ENCODE measurements at regions not wholly inside any gene's neighbourhood (a gene's known extent, or its start where the extent isn't known, plus 50 kb on each side); places are given as distances from the start of the nearest gene placed in this dataset.

DNA sequence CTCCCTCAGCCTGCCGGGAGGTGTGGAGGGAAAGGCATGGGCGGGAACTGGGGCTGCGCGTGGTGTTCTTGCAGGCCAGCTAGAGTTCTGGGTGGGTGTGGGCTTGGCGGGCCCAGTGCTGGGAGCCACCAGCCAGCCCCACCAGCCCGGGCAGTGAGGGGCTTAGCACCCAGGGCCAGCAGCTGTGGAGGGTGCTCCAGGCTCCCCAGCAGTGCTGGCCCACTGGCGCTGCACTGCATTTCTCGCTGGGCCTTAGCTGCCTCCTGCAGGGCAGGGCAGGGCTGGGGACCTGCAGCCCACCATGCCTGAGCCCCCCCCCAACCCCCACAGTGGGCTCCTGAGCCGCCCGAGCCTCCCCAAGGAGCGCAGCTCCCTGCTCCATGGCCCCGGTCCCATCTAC, 304.2 kb downstream of the KCNA4 start:
- Histone ChIP-seq H3K36me3 (ENCODE audit: control insufficient read depth, insufficient read depth, low read length) (no peaks in the 10 kb centered on the region), H3K9me3 (ENCODE audit: control insufficient read depth, insufficient read depth, low read length) (no peaks in the 10 kb centered on the region), H3K4me3 (ENCODE audit: low read length) (no peak overlapping the region), H3K27ac (ENCODE audit: low read length) (no peak overlapping the region), H3K4me1 (ENCODE audit: control insufficient read depth, insufficient read depth, low read length) (peaks cover 2% of the 10 kb centered on the region; the same call in 1 of the 2 replicates), H3K27me3 (ENCODE audit: control insufficient read depth, insufficient read depth, low read length) (no peaks in the 10 kb centered on the region)
- no CpG with 5 or more reads among the region's 12 CpGs for WGBS (ENCODE audit: insufficient coverage, insufficient read length)
- DNase-seq (ENCODE audit: low read depth, low spot score), result no peak

- Histone ChIP-seq H3K4me3 (ENCODE audit: low read length) (no peak overlapping the region), H3K27me3 (ENCODE audit: control insufficient read depth, insufficient read depth, low read length) (no peaks in the 10 kb centered on the region), H3K9me3 (ENCODE audit: control insufficient read depth, insufficient read depth, low read length) (no peaks in the 10 kb centered on the region), H3K27ac (ENCODE audit: low read length) (no peak overlapping the region), H3K36me3 (ENCODE audit: control insufficient read depth, insufficient read depth, low read length) (no peaks in the 10 kb centered on the region), H3K4me1 (ENCODE audit: control insufficient read depth, insufficient read depth, low read length) (no peaks in the 10 kb centered on the region)
- no peak for DNase-seq (ENCODE audit: low read depth, low spot score)
- WGBS (ENCODE audit: insufficient coverage, insufficient read length), result no CpG with 5 or more reads among the region's 2 CpGs
These were observed 308.9 kb downstream of the KCNA4 start for GRCh38 chr11:29707924-29708323.

- H3K4me1 ChIP-seq (ENCODE audit: control insufficient read depth, insufficient read depth, low read length), result no peaks in the 10 kb centered on the region
- DNase-seq (ENCODE audit: low read depth, low spot score), result no peak
- no CpG with 5 or more reads among the region's 1 CpG for WGBS (ENCODE audit: insufficient coverage, insufficient read length)
- no peaks in the 10 kb centered on the region for H3K36me3 ChIP-seq (ENCODE audit: control insufficient read depth, insufficient read depth, low read length)
- no peaks in the 10 kb centered on the region for H3K9me3 ChIP-seq (ENCODE audit: control insufficient read depth, insufficient read depth, low read length)
- no peak overlapping the region for H3K4me3 ChIP-seq (ENCODE audit: low read length)
- no peak overlapping the region for H3K27ac ChIP-seq (ENCODE audit: low read length)
- no peaks in the 10 kb centered on the region for H3K27me3 ChIP-seq (ENCODE audit: control insufficient read depth, insufficient read depth, low read length)
These were observed 331.5 kb downstream of the KCNA4 start for GRCh38 chr11:29685361-29685760.

GRCh38 chr11:29682856-29683255, 334.0 kb downstream of the KCNA4 start:
- Histone ChIP-seq H3K4me3 (ENCODE audit: low read length) (no peak overlapping the region), H3K27ac (ENCODE audit: low read length) (no peak overlapping the region), H3K36me3 (ENCODE audit: control insufficient read depth, insufficient read depth, low read length) (no peaks in the 10 kb centered on the region), H3K4me1 (ENCODE audit: control insufficient read depth, insufficient read depth, low read length) (no peaks in the 10 kb centered on the region), H3K27me3 (ENCODE audit: control insufficient read depth, insufficient read depth, low read length) (no peaks in the 10 kb centered on the region), H3K9me3 (ENCODE audit: control insufficient read depth, insufficient read depth, low read length) (no peaks in the 10 kb centered on the region)
- whole genome bisulfite sequencing (ENCODE audit: insufficient coverage, insufficient read length), result no CpG with 5 or more reads among the region's 2 CpGs
- DNase-seq (ENCODE audit: low read depth, low spot score), result no peak

GRCh38 chr11:29679996-29680395, 336.8 kb downstream of the KCNA4 start:
- no peak overlapping the region for H3K27ac ChIP-seq (ENCODE audit: low read length)
- no peak for DNase-seq (ENCODE audit: low read depth, low spot score)
- H3K27me3 ChIP-seq (ENCODE audit: control insufficient read depth, insufficient read depth, low read length), result no peaks in the 10 kb centered on the region
- no peaks in the 10 kb centered on the region for H3K36me3 ChIP-seq (ENCODE audit: control insufficient read depth, insufficient read depth, low read length)
- H3K4me1 ChIP-seq (ENCODE audit: control insufficient read depth, insufficient read depth, low read length), result no peaks in the 10 kb centered on the region
- WGBS (ENCODE audit: insufficient coverage, insufficient read length), result no CpG with 5 or more reads among the region's 3 CpGs
- no peaks in the 10 kb centered on the region for H3K9me3 ChIP-seq (ENCODE audit: control insufficient read depth, insufficient read depth, low read length)
- H3K4me3 ChIP-seq (ENCODE audit: low read length), result no peak overlapping the region

GRCh38 chr11:29676993-29677392, 339.8 kb downstream of the KCNA4 start:
- no peaks in the 10 kb centered on the region for H3K36me3 ChIP-seq (ENCODE audit: control insufficient read depth, insufficient read depth, low read length)

GRCh38 chr11:29669310-29669709, 347.5 kb downstream of the KCNA4 start:
- no peak for DNase-seq (ENCODE audit: low read depth, low spot score)
- no peak overlapping the region for H3K4me3 ChIP-seq (ENCODE audit: low read length)
- H3K27me3 ChIP-seq (ENCODE audit: control insufficient read depth, insufficient read depth, low read length), result no peaks in the 10 kb centered on the region
- no peaks in the 10 kb centered on the region for H3K4me1 ChIP-seq (ENCODE audit: control insufficient read depth, insufficient read depth, low read length)
- no peaks in the 10 kb centered on the region for H3K36me3 ChIP-seq (ENCODE audit: control insufficient read depth, insufficient read depth, low read length)
- H3K9me3 ChIP-seq (ENCODE audit: control insufficient read depth, insufficient read depth, low read length), result no peaks in the 10 kb centered on the region
- no CpG with 5 or more reads among the region's 5 CpGs for WGBS (ENCODE audit: insufficient coverage, insufficient read length)
- no peak overlapping the region for H3K27ac ChIP-seq (ENCODE audit: low read length)

More at GRCh38 chr11:29676993-29677392, 339.8 kb downstream of the KCNA4 start:
- Histone ChIP-seq H3K27ac (ENCODE audit: low read length) (no peak overlapping the region), H3K4me1 (ENCODE audit: control insufficient read depth, insufficient read depth, low read length) (no peaks in the 10 kb centered on the region), H3K27me3 (ENCODE audit: control insufficient read depth, insufficient read depth, low read length) (no peaks in the 10 kb centered on the region), H3K9me3 (ENCODE audit: control insufficient read depth, insufficient read depth, low read length) (no peaks in the 10 kb centered on the region), H3K4me3 (ENCODE audit: low read length) (no peak overlapping the region)
- no peak for DNase-seq (ENCODE audit: low read depth, low spot score)

- Histone ChIP-seq H3K27me3 (ENCODE audit: control insufficient read depth, insufficient read depth, low read length) (no peaks in the 10 kb centered on the region), H3K36me3 (ENCODE audit: control insufficient read depth, insufficient read depth, low read length) (no peaks in the 10 kb centered on the region), H3K27ac (ENCODE audit: low read length) (no peak overlapping the region), H3K9me3 (ENCODE audit: control insufficient read depth, insufficient read depth, low read length) (no peaks in the 10 kb centered on the region), H3K4me1 (ENCODE audit: control insufficient read depth, insufficient read depth, low read length) (no peaks in the 10 kb centered on the region), H3K4me3 (ENCODE audit: low read length) (no peak overlapping the region)
- WGBS (ENCODE audit: insufficient coverage, insufficient read length), result no CpG with 5 or more reads among the region's 2 CpGs
- DNase-seq (ENCODE audit: low read depth, low spot score), result no peak
These were observed 359.1 kb downstream of the KCNA4 start for GRCh38 chr11:29657709-29658108.

DNA sequence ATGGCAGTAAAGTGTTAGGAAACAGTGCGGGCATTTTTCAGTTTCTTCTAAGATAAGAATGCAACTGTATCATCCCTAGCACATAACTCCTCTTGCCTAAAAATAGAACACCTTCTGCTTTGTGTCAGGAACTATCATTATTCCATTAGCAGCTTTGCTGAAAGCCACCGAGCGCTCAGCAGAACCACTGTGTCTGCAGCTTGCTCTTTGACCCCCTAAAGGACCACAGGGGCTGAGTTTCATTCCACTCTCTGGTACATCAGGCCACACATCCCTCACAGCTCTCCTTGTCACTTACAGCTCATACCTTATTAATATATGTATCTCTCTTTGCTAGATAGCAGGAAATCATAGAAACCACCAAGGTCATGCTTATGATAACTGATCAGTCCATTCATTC, 360.2 kb downstream of the KCNA4 start:
- DNase-seq (ENCODE audit: low read depth, low spot score), result no peak
- H3K4me1 ChIP-seq (ENCODE audit: control insufficient read depth, insufficient read depth, low read length), result no peaks in the 10 kb centered on the region
- H3K27ac ChIP-seq (ENCODE audit: low read length), result no peak overlapping the region
- no CpG with 5 or more reads among the region's 3 CpGs for WGBS (ENCODE audit: insufficient coverage, insufficient read length)
- H3K27me3 ChIP-seq (ENCODE audit: control insufficient read depth, insufficient read depth, low read length), result no peaks in the 10 kb centered on the region
- H3K36me3 ChIP-seq (ENCODE audit: control insufficient read depth, insufficient read depth, low read length), result no peaks in the 10 kb centered on the region
- no peak overlapping the region for H3K4me3 ChIP-seq (ENCODE audit: low read length)
- no peaks in the 10 kb centered on the region for H3K9me3 ChIP-seq (ENCODE audit: control insufficient read depth, insufficient read depth, low read length)

GRCh38 chr11:29645373-29645772, 371.5 kb downstream of the KCNA4 start:
- no CpG with 5 or more reads among the region's 1 CpG for WGBS (ENCODE audit: insufficient coverage, insufficient read length)

DNA sequence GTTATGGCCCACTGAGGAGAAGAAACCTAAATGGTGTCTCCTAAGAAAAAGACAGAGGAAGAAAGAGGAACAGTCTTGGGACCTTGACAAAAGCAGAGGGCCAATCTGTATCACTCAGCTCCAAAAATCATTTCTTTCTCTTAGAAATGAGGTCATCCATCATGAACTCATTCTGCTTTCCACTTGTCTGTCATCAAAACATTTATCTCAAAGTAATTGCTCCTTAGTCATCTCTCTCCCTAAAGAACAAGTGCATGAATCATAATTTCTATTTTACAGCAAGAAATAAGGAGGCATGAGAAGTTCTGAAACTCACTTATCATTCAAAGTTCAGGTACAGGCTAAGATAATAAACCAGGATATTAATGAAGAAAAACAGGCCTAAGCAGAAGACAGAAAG, 375.6 kb downstream of the KCNA4 start:
- Histone ChIP-seq H3K27me3 (ENCODE audit: control insufficient read depth, insufficient read depth, low read length) (no peaks in the 10 kb centered on the region), H3K4me1 (ENCODE audit: control insufficient read depth, insufficient read depth, low read length) (no peaks in the 10 kb centered on the region), H3K4me3 (ENCODE audit: low read length) (no peak overlapping the region), H3K36me3 (ENCODE audit: control insufficient read depth, insufficient read depth, low read length) (no peaks in the 10 kb centered on the region), H3K9me3 (ENCODE audit: control insufficient read depth, insufficient read depth, low read length) (no peaks in the 10 kb centered on the region), H3K27ac (ENCODE audit: low read length) (no peak overlapping the region)
- DNase-seq (ENCODE audit: low read depth, low spot score), result no peak

More at GRCh38 chr11:29645373-29645772, 371.5 kb downstream of the KCNA4 start:
- DNase-seq (ENCODE audit: low read depth, low spot score), result no peak
- Histone ChIP-seq H3K36me3 (ENCODE audit: control insufficient read depth, insufficient read depth, low read length) (no peaks in the 10 kb centered on the region), H3K9me3 (ENCODE audit: control insufficient read depth, insufficient read depth, low read length) (no peaks in the 10 kb centered on the region), H3K27me3 (ENCODE audit: control insufficient read depth, insufficient read depth, low read length) (no peaks in the 10 kb centered on the region), H3K4me3 (ENCODE audit: low read length) (no peak overlapping the region), H3K4me1 (ENCODE audit: control insufficient read depth, insufficient read depth, low read length) (no peaks in the 10 kb centered on the region), H3K27ac (ENCODE audit: low read length) (no peak overlapping the region)
